ENCODE measurements at regions not wholly inside any gene's neighbourhood (a gene's known extent, or its start where the extent isn't known, plus 50 kb on each side); places are given as distances from the start of the nearest gene placed in this dataset.

Small RNA genes in the stretch of these regions (small RNA-seq; reads per million reads assigned to genes)
- gene AL139135.1 (ENCODE audit: insufficient read depth in 2 of 3, insufficient read length in 3 of 3, low read depth in 2 of 3, low replicate concordance in 1 of 3), result 0 reads per million in 3 experiments
- gene AL713866.2 (ENCODE audit: insufficient read depth in 2 of 3, insufficient read length in 3 of 3, low read depth in 2 of 3, low replicate concordance in 1 of 3), result 0 reads per million in 3 experiments

All from HepG2 (cell line).